Activated naive CD8-positive, alpha-beta T cell treated with anti-CD3 and anti-CD28 coated beads for 36 hours (primary cell): ENCODE measurements at regions not wholly inside any gene's neighbourhood (a gene's known extent, or its start where the extent isn't known, plus 50 kb on each side); places are given as distances from the start of the nearest gene placed in this dataset.
"Not testable (repeated sequence)": the region's sequence is repeated elsewhere in the genome, so short reads cannot be mapped to it uniquely, and the experiment has no call there.

ENCODE experiments used
- DNase-seq: peaks from one replicate; pipeline ENCODE4 v3.0.0; 2021
- H3K27ac Mint-ChIP-seq: one replicate; pipeline ENCODE4 v1.8.0; 2022; ENCODE audit warnings: mild to moderate bottlenecking, moderate library complexity, mixed read lengths
- H3K27me3 Mint-ChIP-seq: one replicate; pipeline ENCODE4 v1.8.0; 2022; ENCODE audit warnings: mild to moderate bottlenecking, mixed read lengths
- H3K36me3 Mint-ChIP-seq: one replicate; pipeline ENCODE4 v1.8.0; 2021; ENCODE audit warnings: mild to moderate bottlenecking, mixed read lengths
- H3K4me1 Mint-ChIP-seq: one replicate; pipeline ENCODE4 v1.8.0; 2021; ENCODE audit warnings: mixed read lengths
- H3K4me3 Mint-ChIP-seq: one replicate; pipeline ENCODE4 v1.8.0; 2022; ENCODE audit warnings: mild to moderate bottlenecking, moderate library complexity, mixed read lengths
- H3K9me3 Mint-ChIP-seq: one replicate; pipeline ENCODE4 v1.8.0; 2022; ENCODE audit warnings: mixed read lengths

DNA sequence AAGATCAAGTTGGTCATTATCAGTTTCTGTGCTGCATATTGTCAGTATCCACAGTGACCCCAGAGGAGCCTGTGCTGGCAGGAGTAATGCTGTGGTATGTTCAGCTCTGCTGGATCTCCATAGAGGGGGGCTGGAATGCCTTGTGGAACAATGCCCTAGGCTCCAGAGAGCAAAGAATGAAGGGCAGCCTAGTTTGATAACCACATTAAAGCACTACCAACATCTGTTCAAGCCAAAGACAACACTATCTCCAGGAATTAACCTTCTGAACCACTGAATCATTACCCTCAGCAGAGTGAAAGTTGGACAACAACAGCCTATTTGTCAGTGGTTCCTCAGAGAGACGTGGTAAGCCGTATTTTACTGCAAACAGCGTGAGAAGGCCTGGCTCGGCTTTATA, 192.3 kb upstream of the CXorf66 start:
- H3K4me3 Mint-ChIP-seq: no peak overlapping the region
- no peak for DNase-seq
- H3K4me1 Mint-ChIP-seq: no peaks in the 10 kb centered on the region

DNA sequence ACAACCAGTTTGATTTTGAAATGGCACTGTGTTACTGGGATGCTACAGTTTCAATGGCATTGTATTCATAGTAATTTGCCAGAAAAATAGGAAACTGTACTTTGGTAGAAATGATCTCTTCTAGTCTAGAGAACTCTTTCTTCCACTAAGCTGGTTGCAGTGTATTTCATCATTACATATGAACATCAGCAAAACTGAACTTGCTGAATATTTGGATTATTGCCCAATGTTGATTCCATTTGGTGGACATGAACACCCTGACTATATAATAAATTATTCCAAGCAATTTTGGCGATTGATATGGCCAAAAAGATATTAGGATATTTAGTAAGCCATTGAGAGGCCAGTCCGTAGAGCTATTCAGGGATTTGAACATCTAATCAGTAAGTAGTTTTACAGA, 191.8 kb upstream of the CXorf66 start:
- H3K27ac Mint-ChIP-seq: no peak overlapping the region
- H3K4me1 Mint-ChIP-seq: no peaks in the 10 kb centered on the region
- DNase-seq: no peak
- H3K4me3 Mint-ChIP-seq: no peak overlapping the region
- no peaks in the 10 kb centered on the region for H3K27me3 Mint-ChIP-seq
- no peaks in the 10 kb centered on the region for H3K36me3 Mint-ChIP-seq
- H3K9me3 Mint-ChIP-seq: peaks cover 2% of the 10 kb centered on the region

More for the DNA sequence above, 192.3 kb upstream of the CXorf66 start:
- Mint-ChIP-seq H3K36me3 (no peaks in the 10 kb centered on the region), H3K27me3 (no peaks in the 10 kb centered on the region), H3K27ac (no peak overlapping the region), H3K9me3 (peaks cover 2% of the 10 kb centered on the region)

DNA sequence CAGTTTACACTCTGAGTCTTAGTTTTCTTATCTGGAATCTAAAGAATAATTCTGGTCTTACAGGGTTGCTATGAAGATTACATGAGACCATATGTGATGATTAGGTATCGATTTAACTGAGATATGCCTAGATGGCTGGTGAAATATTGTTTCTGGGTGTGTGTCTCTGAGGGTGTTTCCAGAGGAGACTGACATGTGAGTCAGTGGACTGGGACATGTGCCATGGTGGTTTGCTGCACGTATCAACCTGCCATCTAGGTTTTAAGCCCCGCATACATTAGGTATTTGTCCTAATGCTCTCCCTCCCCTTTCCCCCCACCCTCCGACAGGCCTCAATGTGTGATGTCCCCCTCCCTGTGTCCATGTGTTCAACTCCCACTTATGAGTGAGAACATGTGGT, 186.0 kb upstream of the CXorf66 start:
- DNase-seq: no peak
- no peak overlapping the region for H3K27ac Mint-ChIP-seq
- H3K9me3 Mint-ChIP-seq: peaks cover 3% of the 10 kb centered on the region
- H3K36me3 Mint-ChIP-seq: no peaks in the 10 kb centered on the region
- H3K27me3 Mint-ChIP-seq: no peaks in the 10 kb centered on the region
- no peak overlapping the region for H3K4me3 Mint-ChIP-seq
- no peaks in the 10 kb centered on the region for H3K4me1 Mint-ChIP-seq

DNA sequence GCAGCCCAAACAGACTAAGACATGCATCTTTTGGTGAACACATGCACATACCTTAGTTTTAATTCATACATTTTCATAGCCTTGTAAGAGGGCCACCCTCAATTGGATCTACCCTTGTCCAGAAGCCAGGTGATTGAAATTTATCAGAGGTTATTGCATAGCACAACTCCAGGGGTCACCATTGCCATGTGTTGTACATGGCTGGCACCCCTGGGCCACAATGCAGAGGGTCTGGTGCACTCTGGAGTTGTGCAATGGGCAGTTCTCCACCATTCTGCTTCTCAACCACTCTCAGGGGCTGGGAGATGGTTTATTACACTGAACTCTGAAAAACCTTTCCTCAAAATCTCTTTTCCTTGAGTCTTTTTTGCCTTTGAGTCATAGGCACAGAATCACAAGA, 184.4 kb upstream of the CXorf66 start:
- H3K4me3 Mint-ChIP-seq: no peak overlapping the region
- no peaks in the 10 kb centered on the region for H3K27me3 Mint-ChIP-seq
- DNase-seq: no peak
- no peaks in the 10 kb centered on the region for H3K4me1 Mint-ChIP-seq
- peaks cover 3% of the 10 kb centered on the region for H3K9me3 Mint-ChIP-seq
- no peak overlapping the region for H3K27ac Mint-ChIP-seq
- H3K36me3 Mint-ChIP-seq: no peaks in the 10 kb centered on the region

DNA sequence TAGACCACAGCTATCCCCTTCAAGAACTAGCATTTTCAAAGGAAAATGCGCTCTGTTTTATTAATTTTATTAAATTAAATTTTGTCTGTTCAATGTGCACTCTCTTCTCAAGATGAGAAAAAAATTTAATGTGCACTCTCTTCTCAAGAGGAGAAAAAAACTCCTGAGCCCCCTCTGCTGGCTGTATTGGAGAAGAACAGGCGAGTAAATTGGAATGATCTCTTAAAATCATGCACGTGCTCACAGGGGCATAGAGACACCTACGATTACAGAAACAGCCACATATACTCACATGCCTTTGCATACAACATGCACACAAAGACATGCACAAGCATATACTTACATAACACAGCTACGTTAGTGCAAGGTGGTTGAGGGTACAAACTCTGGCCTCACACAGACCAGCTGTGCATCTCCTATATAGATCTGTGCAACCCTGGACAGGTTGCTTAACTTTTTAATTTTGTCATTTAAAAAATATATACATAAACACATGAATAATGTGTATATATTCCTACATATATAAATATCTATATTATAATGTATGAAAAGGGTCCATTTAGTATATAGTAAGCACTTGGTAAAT, 176.2 kb upstream of the CXorf66 start:
- Mint-ChIP-seq H3K27ac (no peak overlapping the region), H3K9me3 (no peaks in the 10 kb centered on the region), H3K36me3 (no peaks in the 10 kb centered on the region), H3K4me1 (no peaks in the 10 kb centered on the region), H3K27me3 (no peaks in the 10 kb centered on the region), H3K4me3 (no peak overlapping the region)
- peak; percentile 1 for DNase-seq

DNA sequence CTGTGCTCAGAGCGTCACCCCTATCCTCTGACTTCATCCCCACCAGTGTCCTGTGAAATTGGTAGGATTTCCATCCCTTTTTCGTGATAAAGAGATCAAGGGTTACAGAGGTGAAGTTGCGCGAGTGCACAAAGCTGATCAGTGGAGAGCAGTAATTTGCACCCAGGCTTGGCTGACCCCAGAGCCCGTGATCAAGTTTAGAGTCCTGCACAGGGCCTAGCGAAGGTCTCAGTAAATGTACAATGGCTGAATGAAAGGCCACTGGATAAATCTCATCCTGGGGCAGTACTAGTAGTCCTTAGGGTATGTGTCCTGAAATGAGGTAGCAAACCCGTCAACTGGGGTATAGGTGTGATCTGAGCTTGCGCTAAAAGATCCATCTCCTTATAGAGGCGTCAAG, 173.2 kb upstream of the CXorf66 start:
- H3K9me3 Mint-ChIP-seq, DNase-seq, H3K4me3 Mint-ChIP-seq, H3K27ac Mint-ChIP-seq, H3K27me3 Mint-ChIP-seq, H3K4me1 Mint-ChIP-seq, H3K36me3 Mint-ChIP-seq: not testable (repeated sequence)

DNA sequence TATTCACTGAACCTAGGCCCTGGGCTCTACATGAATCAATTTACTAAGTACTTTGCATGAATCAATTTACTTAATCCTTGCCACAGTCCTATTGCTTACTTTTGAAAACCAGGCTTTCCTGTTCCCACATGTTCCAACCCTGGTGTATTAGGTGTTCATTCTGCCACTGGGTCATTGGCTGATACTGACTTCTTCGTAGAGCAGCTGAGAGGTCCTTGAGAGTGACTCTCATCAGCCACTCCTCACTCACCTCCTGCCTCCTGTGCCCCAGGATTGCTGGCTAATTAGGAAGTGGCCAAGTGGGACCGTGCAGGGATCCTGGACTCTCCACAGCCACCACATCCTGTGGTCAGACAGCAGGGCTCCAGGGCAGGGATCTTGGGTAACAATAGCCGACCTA, 172.7 kb upstream of the CXorf66 start:
- not testable (repeated sequence) for H3K9me3 Mint-ChIP-seq, DNase-seq, H3K27me3 Mint-ChIP-seq, H3K36me3 Mint-ChIP-seq, H3K4me3 Mint-ChIP-seq, H3K27ac Mint-ChIP-seq, H3K4me1 Mint-ChIP-seq

DNA sequence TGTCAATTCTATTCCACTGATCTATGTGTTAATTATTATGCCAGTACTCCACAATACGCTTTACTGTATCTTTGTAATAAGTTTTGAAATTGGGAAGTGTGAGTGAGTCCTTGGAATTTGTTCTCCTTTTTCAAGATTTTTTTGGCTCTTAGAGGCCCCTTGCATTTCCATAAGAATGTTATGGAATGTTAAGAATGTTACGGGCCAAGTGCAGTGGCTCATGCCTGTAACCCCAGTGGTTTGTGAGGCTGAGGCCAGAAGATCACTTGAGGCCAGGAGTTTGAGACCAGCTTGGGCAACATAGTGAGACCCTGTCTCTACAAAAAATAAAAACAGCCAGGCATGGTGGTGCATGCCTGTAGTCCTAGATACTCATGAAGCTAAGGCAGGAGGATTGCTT, 167.6 kb upstream of the CXorf66 start:
- no peaks in the 10 kb centered on the region for H3K4me1 Mint-ChIP-seq
- H3K27me3 Mint-ChIP-seq: peaks cover 3% of the 10 kb centered on the region
- no peak for DNase-seq
- no peak overlapping the region for H3K27ac Mint-ChIP-seq
- no peaks in the 10 kb centered on the region for H3K36me3 Mint-ChIP-seq
- no peak overlapping the region for H3K4me3 Mint-ChIP-seq
- H3K9me3 Mint-ChIP-seq: no peaks in the 10 kb centered on the region

DNA sequence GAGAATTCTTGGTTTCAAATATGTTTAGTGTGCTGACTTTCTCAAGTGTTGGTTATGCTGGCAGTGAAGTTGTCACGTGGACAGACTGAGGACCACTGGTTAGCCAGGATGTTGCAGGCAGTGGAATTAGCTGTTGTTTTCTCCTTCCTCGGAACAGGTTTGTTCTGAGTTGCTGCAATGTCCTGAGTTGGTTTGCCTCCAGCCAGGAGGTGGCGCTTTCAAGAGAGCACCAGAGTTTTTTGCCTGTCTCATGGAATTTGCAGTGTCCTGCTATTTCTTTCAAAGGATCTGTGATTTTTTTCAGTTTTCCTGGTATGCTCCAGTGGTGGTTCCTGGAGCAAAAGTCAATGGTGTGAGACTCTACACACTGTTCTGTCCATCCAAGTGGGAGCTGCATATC, 158.1 kb upstream of the CXorf66 start:
- Mint-ChIP-seq H3K4me3 (no peak overlapping the region), H3K9me3 (no peaks in the 10 kb centered on the region), H3K4me1 (no peaks in the 10 kb centered on the region), H3K27me3 (no peaks in the 10 kb centered on the region), H3K27ac (no peak overlapping the region), H3K36me3 (no peaks in the 10 kb centered on the region)
- DNase-seq: no peak

DNA sequence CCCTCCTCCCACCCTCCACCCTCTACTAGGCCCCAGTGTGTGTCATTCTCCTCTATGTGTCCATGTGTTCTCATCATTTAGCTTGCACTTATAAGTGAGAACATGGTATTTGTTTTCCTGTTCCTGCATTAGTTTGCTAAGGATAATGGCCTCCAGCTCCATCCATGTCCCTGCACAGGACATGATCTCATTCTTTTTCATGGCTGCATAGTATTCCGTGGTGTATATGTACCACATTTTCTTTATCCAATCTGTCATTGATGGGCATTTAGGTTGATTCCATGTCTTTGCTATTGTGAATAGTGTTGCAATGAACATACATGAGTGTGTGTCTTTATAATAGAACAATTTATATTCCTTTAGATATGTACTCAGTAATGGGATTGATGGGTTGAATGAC, 148.7 kb upstream of the CXorf66 start:
- not testable (repeated sequence) for H3K36me3 Mint-ChIP-seq, H3K4me1 Mint-ChIP-seq, H3K4me3 Mint-ChIP-seq, DNase-seq, H3K27me3 Mint-ChIP-seq, H3K9me3 Mint-ChIP-seq, H3K27ac Mint-ChIP-seq

DNA sequence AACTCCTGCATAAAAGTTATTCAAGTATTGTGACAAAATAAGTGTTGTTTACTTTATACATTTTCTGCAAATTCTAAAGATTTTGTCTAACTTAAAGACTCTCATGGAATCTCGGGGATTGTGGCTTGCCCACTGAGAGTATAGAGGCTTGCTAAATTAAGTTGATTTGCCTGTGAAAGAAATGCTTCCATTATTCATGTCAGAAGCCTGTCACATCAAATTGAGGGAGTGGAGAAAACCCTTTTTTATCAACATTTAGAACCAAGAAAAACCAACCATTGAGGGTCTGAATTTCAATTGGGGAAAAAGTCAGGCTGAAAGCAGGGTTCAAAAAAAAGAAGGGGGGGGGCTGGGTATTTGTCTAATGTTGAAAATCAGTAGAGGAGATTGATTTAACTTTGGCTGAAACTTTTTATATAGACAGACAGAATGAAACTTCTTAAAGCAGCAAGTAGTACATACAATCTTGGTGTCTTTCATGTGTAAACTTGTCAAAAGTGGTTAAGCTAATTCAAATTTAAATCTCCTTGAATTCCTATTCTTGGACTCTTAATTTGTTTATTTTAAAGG, 144.8 kb upstream of the CXorf66 start:
- no peaks in the 10 kb centered on the region for H3K9me3 Mint-ChIP-seq
- H3K4me1 Mint-ChIP-seq: no peaks in the 10 kb centered on the region
- H3K36me3 Mint-ChIP-seq: no peaks in the 10 kb centered on the region
- DNase-seq: no peak
- no peak overlapping the region for H3K27ac Mint-ChIP-seq
- H3K4me3 Mint-ChIP-seq: no peak overlapping the region
- H3K27me3 Mint-ChIP-seq: peaks cover 3% of the 10 kb centered on the region

DNA sequence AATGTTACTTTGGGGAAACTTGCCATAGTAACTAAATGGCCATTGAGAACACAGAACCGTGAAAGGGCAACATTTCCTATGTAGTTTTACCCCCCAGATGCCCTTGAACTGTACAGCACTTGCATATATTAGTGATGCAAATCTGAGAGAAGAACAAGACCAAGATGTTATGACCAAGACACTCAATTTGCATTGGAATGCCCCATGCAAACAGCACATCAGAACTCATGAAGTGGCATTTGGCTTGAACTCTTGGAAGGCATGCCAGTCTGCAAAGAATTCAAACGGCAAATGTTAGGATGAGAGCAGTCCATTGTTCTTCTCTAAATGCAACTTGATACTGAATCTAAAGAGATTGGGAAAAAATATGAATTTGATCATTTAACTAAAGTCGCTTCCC, 139.4 kb upstream of the CXorf66 start:
- Mint-ChIP-seq H3K4me3 (no peak overlapping the region), H3K4me1 (no peaks in the 10 kb centered on the region), H3K36me3 (no peaks in the 10 kb centered on the region), H3K9me3 (no peaks in the 10 kb centered on the region), H3K27ac (no peak overlapping the region), H3K27me3 (no peaks in the 10 kb centered on the region)
- no peak for DNase-seq

DNA sequence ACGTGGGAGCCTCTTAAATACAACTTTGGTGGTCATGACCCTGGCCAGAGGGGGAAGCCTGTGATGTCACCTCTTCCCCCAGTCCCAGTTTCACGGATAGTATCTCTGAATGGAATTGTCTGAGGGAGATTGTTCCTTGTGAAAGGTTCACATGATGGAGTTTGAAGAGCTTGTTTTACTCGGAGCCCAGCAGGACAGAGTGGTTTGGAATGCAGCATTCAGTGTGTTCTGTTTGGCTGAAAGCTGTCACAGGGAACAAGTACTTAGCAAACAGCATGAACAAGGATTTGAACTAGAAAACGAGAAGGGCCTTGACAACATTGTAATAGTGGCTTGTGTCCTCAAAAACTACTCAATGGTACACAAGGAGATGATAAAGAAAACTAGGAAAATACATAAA, 133.9 kb upstream of the CXorf66 start:
- Mint-ChIP-seq H3K27ac (no peak overlapping the region), H3K36me3 (no peaks in the 10 kb centered on the region), H3K27me3 (peaks cover 23% of the 10 kb centered on the region), H3K4me3 (no peak overlapping the region), H3K9me3 (no peaks in the 10 kb centered on the region), H3K4me1 (no peaks in the 10 kb centered on the region)
- no peak for DNase-seq

DNA sequence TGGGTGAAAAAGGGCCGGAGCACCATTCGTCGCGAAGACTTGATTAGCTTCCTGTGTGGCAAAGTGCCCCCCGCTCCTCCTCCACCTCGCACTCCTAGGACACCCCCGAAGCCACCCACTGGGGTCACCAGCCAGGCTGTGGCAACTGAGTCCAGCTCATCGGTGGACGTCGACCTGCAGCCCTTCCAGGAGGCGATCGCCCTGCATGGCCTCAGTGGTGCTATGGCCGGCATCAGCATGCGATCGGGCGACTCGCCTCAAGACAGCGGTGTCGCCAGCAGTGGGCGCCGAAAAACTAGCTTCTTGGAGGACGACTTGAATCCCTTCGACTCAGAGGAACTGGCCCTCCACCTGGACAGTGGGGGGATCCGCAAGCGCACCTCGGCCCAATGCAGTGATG, 126.8 kb upstream of the CXorf66 start:
- Mint-ChIP-seq H3K4me3 (no peak overlapping the region), H3K9me3 (no peaks in the 10 kb centered on the region), H3K36me3 (no peaks in the 10 kb centered on the region), H3K27me3 (peaks cover 42% of the 10 kb centered on the region), H3K4me1 (no peaks in the 10 kb centered on the region), H3K27ac (no peak overlapping the region)
- no peak for DNase-seq

DNA sequence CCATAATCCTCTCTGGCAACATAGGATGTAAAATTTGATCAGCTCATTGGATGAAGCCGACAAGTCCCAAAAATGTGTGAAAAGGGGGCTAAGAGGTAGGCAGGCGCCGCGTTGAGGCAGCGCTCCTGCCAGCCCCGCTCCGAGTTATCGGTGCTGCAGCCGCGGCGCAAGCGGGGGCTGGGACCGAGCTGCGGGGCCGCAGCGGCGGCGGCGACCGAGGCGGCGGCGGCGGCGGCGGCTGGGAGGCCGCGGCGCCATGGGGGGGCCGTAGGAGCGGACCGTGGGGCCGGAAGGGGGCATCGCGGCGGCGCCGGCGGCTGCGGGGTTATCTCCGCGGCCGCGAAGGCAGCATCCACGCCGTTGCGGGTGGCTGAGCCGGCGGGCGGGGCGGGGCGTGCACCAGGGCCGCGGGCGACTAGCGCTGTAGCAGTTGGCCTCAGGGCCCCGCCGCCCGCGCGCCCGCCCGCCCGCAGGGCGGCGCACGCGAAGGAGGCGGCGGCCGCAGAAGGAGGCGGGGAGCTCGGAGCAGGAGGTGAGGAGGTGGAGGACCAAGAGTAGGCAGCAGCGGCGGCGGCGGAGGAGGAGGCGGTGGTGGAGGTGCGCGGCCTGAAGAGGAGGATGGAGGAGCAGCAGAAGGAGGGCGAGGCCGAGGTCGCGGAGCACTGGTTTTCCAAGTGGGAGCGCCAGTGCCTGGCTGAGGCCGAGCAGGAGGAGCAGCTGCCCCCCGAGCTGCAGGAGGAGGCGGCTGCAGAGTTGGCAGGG, 126.0 kb upstream of the CXorf66 start:
- Mint-ChIP-seq H3K4me3 (peak overlapping the region; percentile 43), H3K27ac (no peak overlapping the region), H3K36me3 (no peaks in the 10 kb centered on the region), H3K27me3 (peaks cover 35% of the 10 kb centered on the region), H3K4me1 (no peaks in the 10 kb centered on the region), H3K9me3 (no peaks in the 10 kb centered on the region)
- peak; percentile 22 for DNase-seq

DNA sequence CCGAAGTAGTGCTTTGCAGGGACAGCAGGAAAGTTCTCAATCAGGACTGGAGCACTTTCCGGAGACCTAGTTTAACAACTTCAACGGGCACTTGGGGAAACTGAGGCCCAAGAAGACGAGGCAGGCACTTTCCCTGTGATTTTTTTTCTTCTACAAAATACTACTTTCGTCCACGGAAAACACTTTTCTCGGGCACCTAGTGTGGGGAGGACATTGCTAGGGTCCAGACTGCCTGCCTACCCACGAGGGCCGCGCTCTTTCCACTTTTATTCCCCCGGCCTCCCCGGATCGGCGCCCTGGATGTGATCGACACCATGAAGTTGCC, 125.4 kb upstream of the CXorf66 start:
- no peak overlapping the region for H3K4me3 Mint-ChIP-seq
- H3K9me3 Mint-ChIP-seq: no peaks in the 10 kb centered on the region
- H3K27ac Mint-ChIP-seq: no peak overlapping the region
- no peak for DNase-seq
- no peaks in the 10 kb centered on the region for H3K4me1 Mint-ChIP-seq
- no peaks in the 10 kb centered on the region for H3K36me3 Mint-ChIP-seq
- H3K27me3 Mint-ChIP-seq: peaks cover 33% of the 10 kb centered on the region
